Neural crest cell (in vitro differentiated cells): ENCODE measurements at regions not wholly inside any gene's neighbourhood (a gene's known extent, or its start where the extent isn't known, plus 50 kb on each side); places are given as distances from the start of the nearest gene placed in this dataset.

Source experiments
- DNase-seq: peaks from one replicate; pipeline ENCODE4 v3.0.0; 2021; ENCODE audit warnings: low read depth, mixed read lengths, low spot score
- H3K27ac Mint-ChIP-seq: one replicate; pipeline ENCODE4 v1.8.0; 2021; ENCODE audit warnings: mild to moderate bottlenecking, mixed read lengths; ENCODE audit not compliant: unreplicated experiment
- H3K27me3 Mint-ChIP-seq: 2 replicates; pipeline ENCODE4 v1.8.0; 2021; ENCODE audit warnings: low read depth, mild to moderate bottlenecking, mixed read lengths
- H3K36me3 Mint-ChIP-seq: 2 replicates; pipeline ENCODE4 v1.8.0; 2021; ENCODE audit warnings: low read depth, mild to moderate bottlenecking, mixed read lengths
- H3K4me1 Mint-ChIP-seq: 2 replicates; pipeline ENCODE4 v1.8.0; 2021; ENCODE audit warnings: mixed read lengths
- H3K4me3 Mint-ChIP-seq: one replicate; pipeline ENCODE4 v1.8.0; 2021; ENCODE audit warnings: mild to moderate bottlenecking, mixed read lengths
- H3K9me3 Mint-ChIP-seq: 2 replicates; pipeline ENCODE4 v1.8.0; 2021; ENCODE audit warnings: mixed read lengths
- TF ChIP-seq, protein P1 (sequence below): fragments of 200-600 bp; sonication (generic); conservative IDR thresholded peaks from 2 replicates; pipeline ENCODE4 v1.5.0; 2021; ENCODE audit warnings: antibody characterized with exemption, mild to moderate bottlenecking

DNA sequence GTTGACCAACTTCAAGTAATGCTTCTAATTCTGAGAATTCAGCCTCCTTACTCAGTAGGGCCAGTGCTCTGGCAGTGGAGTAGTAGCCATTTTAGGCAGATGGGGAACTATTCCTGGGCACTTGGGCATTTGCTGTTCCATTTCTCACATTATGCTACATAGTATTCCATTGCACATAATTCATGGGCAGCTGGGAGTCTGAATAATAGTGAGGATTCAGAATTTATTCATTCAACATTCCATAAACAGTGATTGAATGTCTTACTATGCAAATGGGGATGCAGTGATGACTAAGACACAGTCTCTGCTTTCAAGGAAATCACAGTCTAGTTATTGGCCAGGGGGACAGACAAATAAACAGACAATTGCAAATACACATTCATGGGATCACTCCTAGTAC, 301.0 kb upstream of the KCNN2 start:
- no peaks in the 10 kb centered on the region for H3K36me3 Mint-ChIP-seq
- H3K9me3 Mint-ChIP-seq, result no peaks in the 10 kb centered on the region
- peaks cover 35% of the 10 kb centered on the region for H3K27me3 Mint-ChIP-seq
- no peak overlapping the region for H3K4me3 Mint-ChIP-seq
- TF ChIP-seq, protein P1, sequence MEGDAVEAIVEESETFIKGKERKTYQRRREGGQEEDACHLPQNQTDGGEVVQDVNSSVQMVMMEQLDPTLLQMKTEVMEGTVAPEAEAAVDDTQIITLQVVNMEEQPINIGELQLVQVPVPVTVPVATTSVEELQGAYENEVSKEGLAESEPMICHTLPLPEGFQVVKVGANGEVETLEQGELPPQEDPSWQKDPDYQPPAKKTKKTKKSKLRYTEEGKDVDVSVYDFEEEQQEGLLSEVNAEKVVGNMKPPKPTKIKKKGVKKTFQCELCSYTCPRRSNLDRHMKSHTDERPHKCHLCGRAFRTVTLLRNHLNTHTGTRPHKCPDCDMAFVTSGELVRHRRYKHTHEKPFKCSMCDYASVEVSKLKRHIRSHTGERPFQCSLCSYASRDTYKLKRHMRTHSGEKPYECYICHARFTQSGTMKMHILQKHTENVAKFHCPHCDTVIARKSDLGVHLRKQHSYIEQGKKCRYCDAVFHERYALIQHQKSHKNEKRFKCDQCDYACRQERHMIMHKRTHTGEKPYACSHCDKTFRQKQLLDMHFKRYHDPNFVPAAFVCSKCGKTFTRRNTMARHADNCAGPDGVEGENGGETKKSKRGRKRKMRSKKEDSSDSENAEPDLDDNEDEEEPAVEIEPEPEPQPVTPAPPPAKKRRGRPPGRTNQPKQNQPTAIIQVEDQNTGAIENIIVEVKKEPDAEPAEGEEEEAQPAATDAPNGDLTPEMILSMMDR, result no peak
- no peak overlapping the region for H3K27ac Mint-ChIP-seq
- no peak for DNase-seq
- H3K4me1 Mint-ChIP-seq, result no peaks in the 10 kb centered on the region

DNA sequence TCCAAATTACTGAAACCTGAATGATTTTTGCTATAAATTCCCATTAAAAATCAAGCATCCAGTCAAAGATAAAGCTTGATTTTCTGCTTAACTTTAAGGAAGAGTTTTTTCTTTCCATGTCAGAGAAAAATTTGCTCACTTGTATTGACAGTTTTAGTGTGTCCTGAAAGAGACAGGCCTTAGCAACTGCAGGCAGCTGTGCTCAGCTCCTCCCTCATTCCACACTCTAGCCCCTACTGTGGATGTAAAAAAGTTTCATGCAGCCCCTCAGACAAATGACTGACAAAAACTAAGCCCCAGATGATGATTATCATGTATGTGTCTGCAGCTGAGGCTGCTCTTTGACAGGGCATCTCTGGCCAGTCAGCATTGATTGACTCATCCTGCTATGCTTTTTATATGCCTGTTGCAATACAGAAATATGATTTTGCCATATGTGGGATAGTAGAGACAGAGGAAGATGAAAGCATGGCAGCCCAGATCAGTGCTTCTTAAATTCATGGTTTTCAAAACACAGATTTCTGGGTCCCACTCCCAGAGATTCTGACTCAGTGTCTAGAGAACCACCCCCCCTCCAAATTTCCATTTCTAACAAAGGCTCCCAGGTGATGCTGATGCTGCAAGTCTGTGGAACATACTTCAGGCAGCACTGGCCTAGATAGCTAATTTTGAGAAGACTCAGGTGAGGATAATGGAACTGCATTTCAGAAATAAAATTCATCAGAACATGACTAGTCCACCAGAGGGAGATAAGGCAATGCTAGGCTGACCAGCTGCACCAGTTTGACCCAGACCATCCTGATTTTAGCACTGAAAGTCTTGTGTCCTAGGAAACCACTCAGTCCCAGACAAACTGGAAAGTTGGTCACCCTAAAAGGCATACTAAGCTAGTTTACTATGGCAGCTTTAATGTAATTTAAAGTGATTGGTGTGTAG, 298.7 kb upstream of the KCNN2 start:
- Mint-ChIP-seq H3K4me3 (no peak overlapping the region), H3K36me3 (no peaks in the 10 kb centered on the region), H3K27me3 (peaks cover 16% of the 10 kb centered on the region), H3K4me1 (no peaks in the 10 kb centered on the region), H3K27ac (no peak overlapping the region), H3K9me3 (no peaks in the 10 kb centered on the region)
- no peak for DNase-seq
- TF ChIP-seq, protein P1, result peak; percentile 36

DNA sequence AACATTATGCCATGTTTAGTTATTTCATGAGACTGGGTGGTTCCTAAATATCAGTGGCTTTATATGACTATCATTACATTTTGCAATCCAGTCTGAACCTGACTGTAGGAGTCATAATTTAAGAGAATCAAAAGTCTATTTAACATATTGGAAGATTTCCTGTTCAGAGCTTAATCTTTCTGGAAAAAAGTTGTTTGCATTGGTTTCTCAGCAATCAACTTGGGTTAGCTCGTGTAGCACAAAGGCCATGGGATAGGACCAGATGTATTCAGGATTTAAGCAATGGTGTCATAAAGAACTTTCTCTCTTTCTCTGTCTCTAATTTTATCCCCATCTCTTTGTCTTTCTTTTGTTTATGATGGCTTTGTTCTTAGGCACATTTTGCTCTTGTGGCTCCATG, 296.0 kb upstream of the KCNN2 start:
- no peaks in the 10 kb centered on the region for H3K9me3 Mint-ChIP-seq
- no peaks in the 10 kb centered on the region for H3K27me3 Mint-ChIP-seq
- H3K4me1 Mint-ChIP-seq, result no peaks in the 10 kb centered on the region
- DNase-seq, result no peak
- H3K36me3 Mint-ChIP-seq, result no peaks in the 10 kb centered on the region
- TF ChIP-seq, protein P1, result no peak
- H3K4me3 Mint-ChIP-seq, result no peak overlapping the region
- H3K27ac Mint-ChIP-seq, result no peak overlapping the region

DNA sequence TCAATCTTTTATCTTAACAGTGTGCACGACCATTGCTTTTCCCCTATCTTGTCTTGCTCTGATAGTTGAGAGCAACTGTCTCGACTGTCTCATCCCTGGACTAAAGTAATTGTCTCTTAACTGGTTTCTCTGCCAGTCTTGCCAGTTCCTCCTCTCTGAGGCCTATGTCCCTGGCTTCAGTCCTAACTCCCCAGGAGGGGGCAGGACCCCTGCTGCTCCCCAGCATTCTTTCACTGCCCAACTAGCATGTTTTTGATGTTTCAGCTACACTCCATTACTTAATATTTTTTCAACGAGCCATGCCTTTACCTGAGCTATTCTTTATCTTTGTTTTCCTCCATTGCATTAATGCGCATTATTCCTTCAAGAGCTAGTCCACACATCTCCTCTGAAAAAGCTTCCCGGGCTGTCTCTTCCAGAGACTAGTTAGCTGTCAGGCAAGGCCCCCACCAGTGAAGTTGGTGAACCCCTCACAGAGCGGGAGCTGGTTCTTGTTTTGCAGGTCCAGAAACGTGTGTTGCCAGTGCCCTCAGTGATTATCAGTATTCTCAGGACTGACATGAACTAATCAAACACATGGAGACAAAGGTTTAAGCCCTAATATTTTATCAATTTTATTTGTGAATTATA, 291.7 kb upstream of the KCNN2 start:
- Mint-ChIP-seq H3K27ac (no peak overlapping the region), H3K36me3 (no peaks in the 10 kb centered on the region)
- DNase-seq, result no peak

DNA sequence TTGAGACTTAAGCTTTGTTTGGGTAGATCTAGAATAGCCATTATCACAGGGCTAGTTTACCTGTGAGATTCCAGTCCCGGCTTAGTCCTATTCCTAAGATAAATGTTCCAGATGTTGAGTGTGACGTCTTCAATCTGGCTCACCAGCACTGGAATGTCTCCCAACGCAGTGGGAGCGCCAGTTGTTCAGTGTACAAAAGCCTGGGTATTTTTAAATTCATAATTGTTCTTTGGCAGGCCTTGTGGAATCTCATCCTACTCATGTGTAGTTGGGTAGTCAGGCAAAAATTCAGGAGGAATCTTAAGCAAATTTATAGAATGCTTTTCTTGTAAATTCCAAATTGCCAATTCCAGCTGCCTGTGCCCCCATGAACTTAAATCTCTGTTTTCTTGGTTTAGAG, 272.6 kb upstream of the KCNN2 start:
- Mint-ChIP-seq H3K4me3 (no peak overlapping the region), H3K9me3 (peaks cover 20% of the 10 kb centered on the region), H3K4me1 (no peaks in the 10 kb centered on the region), H3K27ac (no peak overlapping the region), H3K27me3 (peaks cover 3% of the 10 kb centered on the region), H3K36me3 (peaks cover 12% of the 10 kb centered on the region)
- TF ChIP-seq, protein P1, result no peak
- no peak for DNase-seq

More for the DNA sequence above, 291.7 kb upstream of the KCNN2 start:
- no peaks in the 10 kb centered on the region for H3K27me3 Mint-ChIP-seq
- H3K9me3 Mint-ChIP-seq, result no peaks in the 10 kb centered on the region
- TF ChIP-seq, protein P1, result no peak
- peaks cover 7% of the 10 kb centered on the region for H3K4me1 Mint-ChIP-seq
- H3K4me3 Mint-ChIP-seq, result no peak overlapping the region
